NCI-H748 treated with DMSO at 0.1 percent for 48 hours (cell line): ENCODE measurements at regions not wholly inside any gene's neighbourhood (a gene's known extent, or its start where the extent isn't known, plus 50 kb on each side); places are given as distances from the start of the nearest gene placed in this dataset.

Experiments
- DNase-seq: peaks from one replicate; lab custom pipeline; 2025; lab: John Stamatoyannopoulos, UW

DNA sequence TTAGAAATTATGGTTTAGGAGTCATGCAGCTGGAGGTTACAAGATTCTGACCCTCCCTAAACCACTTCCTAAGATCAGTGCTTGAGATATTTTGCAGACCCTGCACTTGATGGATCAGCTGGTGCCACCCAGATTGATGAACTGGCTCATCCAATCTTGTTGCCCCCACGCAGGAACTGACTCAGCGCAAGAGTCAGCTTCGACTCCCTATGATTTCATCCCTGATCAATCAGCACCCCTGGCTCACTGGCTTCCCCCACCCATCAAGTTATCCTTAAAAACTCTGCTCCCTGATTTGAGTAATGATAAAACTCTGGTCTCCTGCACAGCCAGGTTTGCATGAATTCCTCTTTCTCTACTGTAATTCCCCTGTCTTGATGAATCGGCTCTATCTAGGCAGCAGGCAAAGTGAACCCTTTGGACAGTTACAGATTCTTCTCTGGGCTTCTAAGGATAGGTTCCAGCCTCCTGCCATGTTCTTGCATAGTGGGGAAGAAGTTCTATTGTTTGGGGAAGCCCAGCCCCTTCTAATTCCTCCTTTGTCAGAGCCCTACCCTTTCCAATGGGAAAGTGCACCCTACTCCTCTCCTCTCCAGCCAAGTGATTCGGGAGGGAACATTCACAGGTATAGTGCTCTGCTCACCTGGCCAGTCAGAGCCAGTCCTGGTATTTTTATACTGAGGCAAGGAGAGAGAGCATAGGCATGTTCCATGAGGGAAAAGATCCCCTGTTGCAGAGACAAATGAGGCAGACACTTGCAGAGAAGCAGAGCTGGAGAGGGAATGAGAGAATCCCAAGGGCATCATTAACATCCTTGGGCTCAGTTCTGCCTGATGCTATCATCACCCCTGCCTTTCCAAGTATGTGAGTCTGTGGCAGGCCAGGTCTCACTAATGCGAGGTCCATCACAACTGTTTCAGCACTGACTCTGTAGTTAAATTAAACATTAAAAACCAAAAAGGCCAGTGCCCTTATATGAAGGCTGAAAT is 224.4 kb upstream of the GALNT17 start:
- no peak for DNase-seq

DNA sequence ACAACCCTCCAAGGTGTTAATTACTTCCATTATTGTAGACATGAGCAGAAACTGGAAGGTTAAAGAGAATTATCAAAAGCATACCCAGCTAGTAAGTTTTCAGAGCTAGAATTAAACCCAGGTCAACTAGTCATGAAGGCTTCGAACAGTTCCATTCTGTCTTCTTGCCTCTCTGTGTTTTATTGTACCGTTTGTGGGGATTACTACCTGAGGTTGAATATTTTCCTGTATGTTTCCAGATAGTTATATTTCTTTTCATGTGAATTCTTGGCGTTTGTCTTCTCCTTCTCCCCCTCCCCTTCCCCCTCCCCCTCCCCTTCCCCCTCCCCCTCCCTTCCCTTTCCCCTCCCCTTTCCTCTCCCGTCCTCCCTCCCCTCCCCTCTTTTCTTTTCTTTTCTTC is 218.0 kb upstream of the GALNT17 start:
- no peak for DNase-seq

DNA sequence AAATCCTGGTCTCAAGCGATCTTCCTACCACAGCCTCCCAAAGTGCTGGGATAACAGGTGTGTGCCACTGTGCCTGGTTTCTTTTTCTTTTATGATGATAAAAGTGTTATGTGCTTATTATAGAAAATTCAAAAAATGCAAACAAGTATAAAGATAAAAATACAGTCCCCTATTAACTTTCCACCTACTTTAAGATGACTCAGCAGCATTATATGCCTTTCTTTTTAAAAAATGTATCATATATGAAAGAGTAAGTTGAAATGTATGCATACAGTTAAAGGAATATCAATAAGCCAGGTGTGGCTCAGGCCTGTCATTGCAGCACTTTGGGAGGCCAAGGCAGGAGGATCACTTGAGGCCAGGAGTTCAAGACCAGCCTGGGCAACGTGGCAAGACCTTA is 216.9 kb upstream of the GALNT17 start:
- DNase-seq = no peak

DNA sequence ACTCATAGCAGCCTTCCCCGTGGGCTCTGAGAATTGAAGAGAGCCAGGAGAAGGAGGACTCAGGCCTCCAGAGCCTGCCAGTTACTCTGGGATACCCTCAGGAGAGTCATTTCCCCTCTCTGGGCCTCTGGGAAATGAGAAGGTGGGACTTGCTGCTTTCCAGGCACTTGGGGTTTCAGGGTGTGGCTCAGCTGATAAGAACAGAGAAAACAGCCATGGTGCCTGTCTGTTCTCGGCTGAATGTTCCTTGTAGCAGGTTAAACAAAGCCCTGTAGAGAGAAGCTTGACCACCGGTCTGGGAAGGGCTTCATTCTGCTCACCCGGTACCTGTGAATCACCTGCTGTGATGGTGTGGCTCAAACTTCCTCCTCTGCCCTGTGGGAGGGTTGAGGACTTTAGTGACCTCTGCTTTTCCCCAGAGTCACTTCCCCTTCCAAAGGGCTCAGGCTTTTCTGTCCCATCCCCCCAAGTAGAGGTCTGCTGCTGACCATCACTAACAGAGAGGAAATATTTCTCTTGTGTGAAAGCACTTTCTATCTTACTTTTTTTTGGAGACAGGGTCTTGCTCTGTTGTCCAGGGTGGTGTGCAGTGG is 212.4 kb upstream of the GALNT17 start:
- no peak for DNase-seq

DNA sequence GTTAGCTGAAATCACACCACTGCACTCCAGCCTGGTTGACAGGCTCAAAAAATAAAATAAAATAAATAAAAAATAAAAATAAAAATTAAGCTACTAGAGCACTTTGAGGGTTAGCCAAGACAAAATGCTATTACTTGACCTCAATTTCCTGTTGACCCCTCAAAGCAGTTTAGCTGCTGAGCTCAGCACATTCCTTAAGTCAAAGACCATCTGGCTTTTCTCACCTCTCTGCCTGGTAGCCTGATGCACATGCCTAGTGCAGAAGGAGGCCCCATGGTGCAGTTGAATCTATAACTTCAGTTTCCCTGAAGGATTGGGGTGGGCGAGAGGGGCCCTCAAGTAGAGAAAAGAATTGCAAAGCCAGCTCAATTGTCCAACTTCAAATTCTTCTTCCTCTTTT is 211.1 kb upstream of the GALNT17 start:
- DNase-seq = no peak

DNA sequence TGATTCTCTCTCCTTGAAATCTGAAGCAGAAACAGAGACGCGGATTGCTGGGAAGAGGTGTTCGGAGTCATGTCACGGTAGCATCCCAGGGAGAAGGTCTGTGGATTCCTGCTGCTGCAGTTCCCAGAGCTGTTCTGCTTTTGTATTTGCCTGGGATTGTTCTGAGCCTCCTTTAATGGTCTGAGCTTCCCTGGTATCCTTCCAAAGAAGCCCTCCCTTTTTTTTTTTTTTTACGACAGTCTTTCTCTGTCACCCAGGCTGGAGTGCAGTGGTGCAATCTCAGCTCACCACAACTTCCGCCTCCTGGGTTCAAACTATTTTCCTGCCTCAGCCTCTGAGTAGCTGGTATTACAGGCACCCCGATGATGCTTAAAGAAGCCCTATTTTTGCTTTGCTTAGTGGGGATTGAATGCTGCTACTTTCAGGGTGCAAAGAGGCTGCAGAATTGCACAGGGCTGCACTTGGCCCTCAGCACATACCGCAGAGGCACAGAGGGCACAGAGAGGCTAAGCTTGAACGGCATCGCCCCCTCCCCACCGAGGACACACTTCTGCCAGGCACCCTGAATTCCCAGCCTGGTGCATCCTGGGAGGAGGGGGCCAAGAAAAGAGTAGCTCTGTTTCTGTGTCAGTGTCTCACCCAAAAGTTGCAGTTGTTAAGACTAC is 208.6 kb upstream of the GALNT17 start:
- no peak for DNase-seq

DNA sequence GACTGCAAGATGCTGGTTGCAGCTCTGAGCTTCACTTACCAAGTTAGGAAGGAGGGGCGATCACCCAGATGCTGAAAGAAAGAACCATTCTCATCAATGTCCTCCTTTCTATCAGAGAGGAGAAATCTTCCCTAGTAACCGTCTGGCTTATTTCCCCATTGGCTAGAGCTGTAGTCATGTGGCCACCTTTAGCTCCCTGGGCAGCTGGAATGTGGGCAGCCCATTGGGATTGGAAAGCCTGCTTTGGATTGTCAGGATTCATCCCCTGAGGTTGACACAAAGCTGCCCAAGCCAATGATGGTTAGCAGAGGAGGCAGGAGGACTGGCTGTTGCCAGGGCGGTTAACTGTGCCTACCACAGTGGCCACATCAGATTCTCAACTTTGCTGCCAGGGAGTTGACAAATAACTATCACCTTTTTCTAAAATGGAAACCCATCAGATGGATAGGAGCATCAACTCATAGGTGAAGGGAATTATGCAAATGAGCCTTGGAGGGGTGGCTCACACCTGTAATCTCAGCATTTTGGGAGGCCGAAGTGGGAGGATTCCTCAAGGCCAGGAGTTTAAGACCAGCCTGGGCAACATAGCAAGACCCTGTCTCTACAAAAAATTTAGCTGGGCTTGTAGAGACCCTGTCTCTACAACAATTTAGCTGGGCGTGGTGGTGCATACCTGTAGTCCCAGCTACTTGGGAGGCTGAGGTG is 206.4 kb upstream of the GALNT17 start:
- DNase-seq = no peak

DNA sequence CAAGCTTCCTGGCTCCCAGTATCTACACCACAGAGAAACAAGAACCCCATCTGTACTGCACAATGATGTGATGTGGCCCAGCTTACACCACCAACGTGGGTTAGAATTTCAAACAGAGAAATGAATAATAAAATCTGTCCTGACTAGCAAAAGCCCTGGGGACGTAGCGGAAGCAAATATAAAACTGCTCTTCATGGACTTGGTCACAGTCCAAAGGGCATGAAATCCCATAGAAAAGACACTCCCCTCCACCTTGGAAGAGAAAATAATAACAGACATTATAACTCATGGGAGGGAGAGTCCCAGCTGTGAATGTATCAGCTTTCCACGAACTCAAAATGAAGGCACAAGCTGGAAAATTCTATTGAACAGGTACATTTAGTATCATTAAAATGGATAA is 205.3 kb upstream of the GALNT17 start:
- DNase-seq = no peak

DNA sequence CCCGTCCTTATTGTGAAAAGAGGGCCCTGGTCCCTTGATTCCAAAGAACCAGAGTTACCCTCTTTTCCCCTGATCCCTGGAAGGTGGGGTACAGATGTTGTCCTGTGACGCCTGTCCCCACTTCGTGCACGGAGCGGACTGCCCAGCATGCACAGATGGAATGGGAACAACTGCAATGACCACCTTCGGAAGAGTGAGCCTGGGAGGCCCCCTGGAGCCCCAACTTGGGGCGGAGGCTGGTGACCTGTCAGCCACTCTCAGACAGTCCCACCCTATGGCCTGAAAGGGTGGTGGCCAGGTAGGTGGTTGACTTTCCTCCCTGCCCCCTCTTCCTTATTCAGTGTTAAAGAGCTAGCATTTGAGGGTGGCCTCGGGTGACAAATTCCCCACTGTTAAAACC is 196.6 kb upstream of the GALNT17 start:
- no peak for DNase-seq

DNA sequence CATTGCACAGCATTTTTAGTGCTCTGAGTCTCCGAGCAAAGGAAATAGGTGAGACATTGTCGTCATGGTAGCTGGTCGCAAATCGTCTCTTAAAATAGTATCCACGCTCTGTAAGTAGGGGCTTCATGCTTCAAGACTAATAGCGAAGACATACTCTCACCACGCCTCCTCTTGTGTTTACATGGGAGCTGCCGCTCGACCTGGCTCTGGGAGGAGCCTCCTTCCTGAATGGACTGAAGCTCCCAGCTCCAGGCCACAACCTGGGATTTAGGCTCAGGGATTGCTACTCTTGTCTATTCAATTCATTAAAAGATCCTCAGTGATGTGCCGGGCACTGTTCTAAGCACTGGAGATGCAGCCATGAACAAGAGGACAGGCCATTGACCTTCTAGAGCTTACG is 196.1 kb upstream of the GALNT17 start:
- no peak for DNase-seq

DNA sequence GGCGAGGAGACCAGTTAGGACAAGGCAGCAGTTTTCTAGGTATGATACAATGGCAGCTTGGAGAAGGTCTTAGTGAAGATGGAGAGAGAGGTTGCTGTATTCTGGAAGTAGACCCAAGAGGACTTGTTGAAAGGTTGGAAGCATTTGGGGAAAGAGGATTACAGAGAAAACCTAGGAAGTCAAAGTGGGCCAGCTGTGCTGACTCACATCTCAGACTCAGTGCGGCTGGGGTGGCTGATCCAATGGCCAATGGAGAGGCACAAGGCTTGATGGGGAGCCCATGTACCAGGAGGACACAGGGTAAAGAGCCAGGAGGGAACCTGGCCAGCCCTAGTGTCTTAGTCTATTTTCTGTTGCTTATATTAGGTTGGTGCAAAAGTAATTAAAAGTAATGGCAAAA is 194.5 kb upstream of the GALNT17 start:
- no peak for DNase-seq

DNA sequence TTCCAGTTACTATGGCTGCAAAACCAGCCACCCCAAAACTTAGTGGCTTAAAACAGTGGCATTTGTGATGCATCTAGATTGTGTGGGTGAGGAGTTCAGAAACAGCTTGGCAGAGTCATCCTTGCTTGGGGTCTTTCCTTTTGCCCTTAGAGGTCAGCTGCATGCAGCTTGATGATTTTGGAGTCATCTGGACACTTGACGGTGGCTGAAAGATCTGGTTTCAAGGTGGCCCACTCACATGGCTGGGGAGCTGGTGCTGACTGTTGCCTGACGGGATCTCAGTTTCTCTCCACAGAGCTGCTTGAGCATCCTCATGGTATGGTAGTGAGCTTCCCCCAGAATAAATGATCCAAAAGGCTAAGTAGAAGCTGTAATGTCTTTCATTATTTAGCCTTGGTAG is 191.3 kb upstream of the GALNT17 start:
- no peak for DNase-seq

DNA sequence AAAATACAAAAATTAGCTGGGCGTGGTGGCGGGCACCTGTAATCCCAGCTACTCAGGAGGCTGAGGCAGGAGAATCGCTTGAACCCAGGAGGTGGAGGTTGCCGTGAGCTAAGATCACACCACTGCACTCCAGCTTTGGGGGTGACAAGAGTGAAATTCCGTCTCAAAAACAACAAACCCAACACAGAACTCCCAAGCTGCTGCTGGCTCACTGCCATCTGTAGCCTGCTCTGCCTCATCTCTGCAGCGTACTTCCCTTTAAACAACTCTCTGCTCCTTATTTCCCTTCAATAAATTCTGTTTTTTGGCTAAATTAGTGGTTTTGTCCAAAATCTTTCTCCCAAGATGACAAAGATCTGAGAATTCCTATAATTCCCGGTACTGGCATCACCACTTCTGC is 189.2 kb upstream of the GALNT17 start:
- DNase-seq = no peak

DNA sequence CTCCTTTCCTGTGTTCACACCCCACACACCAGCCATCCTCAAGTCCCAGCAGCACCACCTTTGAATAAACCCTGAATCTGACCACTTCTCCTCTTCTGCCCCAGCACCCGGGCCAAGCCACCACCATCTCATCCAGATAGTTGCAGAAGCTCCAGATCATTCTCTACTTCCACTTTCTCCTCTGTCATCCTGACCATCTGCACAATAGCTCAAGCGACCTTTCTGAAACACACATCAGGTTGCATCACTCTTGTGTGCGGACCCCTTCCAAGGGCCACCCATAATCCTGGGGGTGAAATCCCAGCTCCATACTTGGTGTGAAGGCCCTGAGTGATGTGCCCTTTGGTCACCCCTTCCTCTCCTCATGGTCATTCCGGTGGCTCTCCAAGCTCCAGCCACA is 187.4 kb upstream of the GALNT17 start:
- DNase-seq = no peak

DNA sequence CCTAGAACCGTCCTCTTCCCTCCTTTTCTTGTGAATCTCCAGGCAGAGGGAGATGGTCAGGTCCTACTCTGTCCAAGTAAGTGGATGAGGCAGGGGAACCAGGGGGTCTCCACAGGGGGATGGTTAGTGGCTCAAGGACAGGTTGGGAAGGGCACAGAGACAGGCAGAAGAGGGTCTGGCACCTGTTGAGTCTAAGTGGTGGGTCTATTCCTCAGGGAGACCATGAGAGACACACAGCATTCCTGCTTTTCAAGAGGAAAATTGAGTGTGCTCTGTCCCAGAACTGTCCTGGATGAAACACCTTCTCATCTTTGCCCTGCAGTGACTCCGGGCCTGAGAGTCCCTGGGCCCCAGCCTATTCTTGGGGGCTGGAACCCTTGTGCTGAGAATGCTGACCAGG is 184.8 kb upstream of the GALNT17 start:
- no peak for DNase-seq

DNA sequence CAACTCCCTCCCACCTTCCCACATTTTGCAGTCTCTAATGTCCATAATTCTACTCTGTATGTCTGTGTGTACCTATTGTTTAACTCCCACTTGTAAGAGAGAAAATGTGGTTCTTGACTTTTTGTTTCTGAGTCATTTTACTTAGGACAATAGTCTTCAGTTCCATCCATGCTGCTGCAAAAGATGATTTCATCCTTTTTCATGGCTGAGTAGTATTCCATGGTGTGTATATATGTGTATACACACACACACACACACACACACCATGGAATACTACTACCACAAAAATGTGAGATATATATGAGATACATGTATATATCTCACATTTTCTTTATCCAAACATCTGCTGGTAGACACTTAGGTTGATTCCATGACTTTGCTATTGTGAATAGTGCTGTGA is 182.1 kb upstream of the GALNT17 start:
- no peak for DNase-seq

DNA sequence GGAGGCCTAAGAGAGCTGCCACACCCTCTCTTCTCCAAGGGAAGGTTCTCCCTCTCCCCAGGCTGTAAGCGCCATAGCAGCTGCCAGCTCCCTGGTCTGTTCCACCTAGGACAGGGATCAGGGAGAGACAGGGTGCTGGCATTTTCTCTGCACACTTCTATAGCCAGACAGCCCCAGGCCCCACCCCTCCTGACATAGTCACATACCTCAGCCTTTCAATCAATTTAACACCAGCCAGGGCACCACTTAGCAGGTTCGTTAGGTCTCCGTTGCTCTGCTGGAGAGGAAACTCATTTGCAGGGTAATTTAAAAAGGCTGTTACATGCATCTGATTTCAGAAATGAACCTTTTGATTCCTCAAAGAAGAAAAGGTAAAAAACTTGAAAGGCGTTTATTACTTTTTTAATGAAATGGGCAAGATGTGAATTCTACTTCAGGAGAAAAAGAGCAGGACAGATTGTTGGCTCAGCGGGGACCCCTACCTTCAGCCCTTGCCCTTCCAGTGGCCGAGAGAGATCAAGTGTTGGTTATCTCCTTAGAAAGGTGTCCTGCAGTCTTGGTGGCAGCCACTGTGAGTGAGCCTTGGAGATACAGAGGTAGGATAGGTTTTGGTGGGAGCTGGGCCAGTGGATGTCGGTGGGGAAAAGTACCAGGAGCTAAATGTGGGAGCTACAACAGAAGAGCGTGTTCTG is 180.5 kb upstream of the GALNT17 start:
- DNase-seq = no peak

DNA sequence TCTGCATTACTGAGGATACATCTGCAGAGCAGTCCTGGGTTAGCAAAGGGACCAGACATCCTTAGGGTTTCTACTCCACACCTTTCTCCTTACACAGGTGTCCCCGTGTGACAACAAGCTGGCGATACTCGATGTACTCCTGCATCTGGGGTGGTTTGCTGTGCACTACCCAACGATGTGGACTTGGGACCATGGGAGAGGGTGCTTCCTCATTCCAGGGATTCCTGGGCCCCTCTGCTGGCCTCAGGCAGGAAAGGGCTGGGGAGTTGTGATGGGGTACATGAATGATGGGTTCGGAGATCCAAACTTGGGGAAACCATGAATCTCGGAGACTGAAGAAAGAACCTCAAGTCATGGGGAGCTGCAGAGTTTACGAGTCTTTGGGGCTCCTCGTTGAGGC is 179.6 kb upstream of the GALNT17 start:
- DNase-seq = no peak

DNA sequence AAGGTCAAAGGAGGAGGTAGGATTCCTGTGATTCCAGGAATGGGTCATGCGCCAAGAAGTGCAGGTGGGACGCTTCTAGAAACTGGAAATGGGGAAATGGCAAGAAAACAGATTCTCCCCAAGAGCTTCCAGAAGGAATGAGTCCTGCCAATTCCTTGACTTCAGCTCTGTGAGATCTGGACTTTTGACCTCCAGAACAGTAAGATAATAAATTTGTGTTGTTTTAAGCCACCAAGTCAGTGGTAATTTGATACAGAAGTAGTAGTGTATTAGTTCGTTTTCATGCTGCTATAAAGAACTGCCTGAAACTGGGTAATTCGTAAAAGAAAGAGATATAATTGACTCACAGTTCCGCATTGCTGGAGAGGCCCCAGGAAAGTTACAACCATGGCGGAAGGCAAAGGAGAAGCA is 178.6 kb upstream of the GALNT17 start:
- no peak for DNase-seq

DNA sequence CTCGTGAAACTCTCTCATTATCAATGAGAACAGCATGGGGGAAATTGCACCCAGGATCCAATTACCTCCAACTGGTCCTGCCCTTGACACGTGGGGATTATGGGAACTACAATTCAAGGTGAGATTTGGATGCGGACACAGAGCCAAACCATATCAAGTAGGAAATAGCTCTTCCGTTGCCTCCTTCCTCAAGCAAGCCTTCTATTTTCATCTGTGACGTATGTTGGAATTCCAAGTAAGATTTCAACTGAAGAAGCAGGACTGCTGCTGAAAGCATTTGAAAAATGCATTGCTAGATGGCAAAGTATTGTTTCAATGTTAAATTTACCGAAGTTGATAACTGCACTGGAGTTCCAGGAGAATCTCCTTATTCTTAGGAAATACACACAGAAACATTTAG is 178.1 kb upstream of the GALNT17 start:
- DNase-seq = no peak

DNA sequence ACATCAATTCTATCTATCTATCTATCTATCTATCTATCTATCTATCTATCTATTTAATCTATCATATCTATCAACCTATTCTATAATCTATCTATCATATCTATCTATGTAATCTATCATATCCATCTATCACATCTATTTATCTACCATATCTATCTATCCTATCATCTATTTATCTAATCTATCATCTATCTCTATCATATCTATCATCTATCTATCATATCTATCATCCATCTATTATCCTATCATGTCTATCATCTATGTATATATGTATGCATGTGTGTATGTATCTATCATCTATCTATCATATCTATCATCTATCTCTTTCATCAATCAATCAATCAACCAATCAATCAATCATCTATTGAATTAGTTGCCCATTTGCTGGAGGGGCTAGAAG is 159.3 kb upstream of the GALNT17 start:
- DNase-seq = no peak

DNA sequence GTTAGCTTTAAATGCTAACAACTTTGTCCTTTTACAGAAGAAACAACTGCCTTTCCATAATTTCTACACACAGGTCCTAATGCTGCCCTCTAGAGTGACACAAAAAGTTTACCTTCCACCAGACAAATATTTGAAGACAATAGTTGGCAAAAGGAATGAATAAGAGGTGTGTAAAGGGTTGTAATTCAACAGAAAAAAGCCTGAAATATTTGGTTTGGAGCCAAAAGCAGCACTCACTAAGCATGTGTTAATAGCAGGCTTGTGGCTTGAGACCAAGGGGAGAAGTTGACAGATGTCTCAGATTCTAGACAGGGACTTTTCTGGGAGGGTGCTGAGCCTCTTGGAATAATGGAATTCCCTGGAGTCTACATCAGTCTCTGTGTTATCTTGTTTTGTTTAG is 156.2 kb upstream of the GALNT17 start:
- DNase-seq = no peak
